GM21390 (cell line): ENCODE measurements at regions not wholly inside any gene's neighbourhood (a gene's known extent, or its start where the extent isn't known, plus 50 kb on each side); places are given as distances from the start of the nearest gene placed in this dataset.
"Not testable (repeated sequence)": the region's sequence is repeated elsewhere in the genome, so short reads cannot be mapped to it uniquely, and the experiment has no call there.

ENCODE experiments used
- ATAC-seq: cut with Tn5 transposase; IDR thresholded peaks from one replicate; pipeline ENCODE4 v1.9.1; 2021; ENCODE audit not compliant: unreplicated experiment

- ATAC-seq = no peak
These were observed 65.6 kb downstream of the IFI44 start for GRCh38 chr1:78715181-78715661.

GRCh38 chr1:78716186-78716585 is 66.6 kb downstream of the IFI44 start:
- no peak for ATAC-seq

- ATAC-seq = no peak
These were observed 68.9 kb downstream of the IFI44 start for GRCh38 chr1:78718566-78718965.

- peak; percentile 64 for ATAC-seq
These were observed 71.5 kb downstream of the IFI44 start for GRCh38 chr1:78721136-78721535.

GRCh38 chr1:78722105-78722504 is 72.5 kb downstream of the IFI44 start:
- no peak for ATAC-seq

- no peak for ATAC-seq
These were observed 72.9 kb downstream of the IFI44 start for GRCh38 chr1:78722521-78722920.

- ATAC-seq = no peak
These were observed 73.3 kb downstream of the IFI44 start for GRCh38 chr1:78722947-78723346.

- ATAC-seq = no peak
These were observed 77.1 kb downstream of the IFI44 start for GRCh38 chr1:78726686-78727085.

- ATAC-seq = no peak
These were observed 78.7 kb downstream of the IFI44 start for GRCh38 chr1:78728359-78728758.

GRCh38 chr1:78730054-78730453 is 80.4 kb downstream of the IFI44 start:
- no peak for ATAC-seq

GRCh38 chr1:78731674-78732073 is 82.0 kb downstream of the IFI44 start:
- no peak for ATAC-seq

GRCh38 chr1:78737241-78737640 is 87.6 kb downstream of the IFI44 start:
- no peak for ATAC-seq

- ATAC-seq = no peak
These were observed 94.0 kb downstream of the IFI44 start for GRCh38 chr1:78743626-78744025.

GRCh38 chr1:78745111-78745510 is 95.5 kb downstream of the IFI44 start:
- ATAC-seq = no peak

- not testable (repeated sequence) for ATAC-seq
These were observed 104.0 kb downstream of the IFI44 start for GRCh38 chr1:78753679-78754078.

- no peak for ATAC-seq
These were observed 106.4 kb downstream of the IFI44 start for GRCh38 chr1:78755986-78756385.

GRCh38 chr1:78758506-78758905 is 108.9 kb downstream of the IFI44 start:
- ATAC-seq = no peak

- ATAC-seq = no peak
These were observed 110.2 kb downstream of the IFI44 start for GRCh38 chr1:78759881-78760280.

- no peak for ATAC-seq
These were observed 111.2 kb downstream of the IFI44 start for GRCh38 chr1:78760858-78761257.

GRCh38 chr1:78762113-78762512 is 112.5 kb downstream of the IFI44 start:
- ATAC-seq = no peak

GRCh38 chr1:78765489-78765888 is 115.9 kb downstream of the IFI44 start:
- ATAC-seq = no peak

GRCh38 chr1:78779831-78780230 is 130.2 kb downstream of the IFI44 start:
- ATAC-seq = no peak

- ATAC-seq = no peak
These were observed 137.9 kb downstream of the IFI44 start for GRCh38 chr1:78787544-78787943.

GRCh38 chr1:78790174-78790573 is 140.5 kb downstream of the IFI44 start:
- no peak for ATAC-seq
